GM19463 (cell line): ENCODE measurements at regions not wholly inside any gene's neighbourhood (a gene's known extent, or its start where the extent isn't known, plus 50 kb on each side); places are given as distances from the start of the nearest gene placed in this dataset.
"Not testable (repeated sequence)": the region's sequence is repeated elsewhere in the genome, so short reads cannot be mapped to it uniquely, and the experiment has no call there.

Experiments
- ATAC-seq: cut with Tn5 transposase; IDR thresholded peaks from one replicate; pipeline ENCODE4 v1.9.1; 2021; ENCODE audit warnings: mild to moderate bottlenecking, moderate library complexity; ENCODE audit not compliant: unreplicated experiment

DNA sequence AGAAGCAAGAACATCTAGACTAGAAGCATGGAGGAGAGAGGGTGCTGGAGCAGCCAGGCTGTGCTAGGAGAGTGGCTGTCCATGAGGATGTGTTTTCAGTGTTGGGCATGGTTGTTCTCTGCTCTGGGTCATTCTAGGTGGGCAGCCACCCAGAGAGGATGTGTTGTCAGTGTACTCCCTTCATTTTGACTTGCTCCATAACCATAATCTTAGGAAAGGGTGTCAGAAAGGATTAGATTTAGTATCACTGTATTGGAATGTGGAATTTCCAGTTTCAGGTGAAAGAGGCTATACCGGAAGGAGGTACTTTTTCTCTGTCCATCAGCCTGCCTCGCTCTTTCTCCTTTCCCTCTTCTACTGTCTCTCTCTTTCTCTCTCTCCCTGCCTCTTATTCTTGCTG lies 474.5 kb upstream of the PODXL start:
- ATAC-seq: no peak

DNA sequence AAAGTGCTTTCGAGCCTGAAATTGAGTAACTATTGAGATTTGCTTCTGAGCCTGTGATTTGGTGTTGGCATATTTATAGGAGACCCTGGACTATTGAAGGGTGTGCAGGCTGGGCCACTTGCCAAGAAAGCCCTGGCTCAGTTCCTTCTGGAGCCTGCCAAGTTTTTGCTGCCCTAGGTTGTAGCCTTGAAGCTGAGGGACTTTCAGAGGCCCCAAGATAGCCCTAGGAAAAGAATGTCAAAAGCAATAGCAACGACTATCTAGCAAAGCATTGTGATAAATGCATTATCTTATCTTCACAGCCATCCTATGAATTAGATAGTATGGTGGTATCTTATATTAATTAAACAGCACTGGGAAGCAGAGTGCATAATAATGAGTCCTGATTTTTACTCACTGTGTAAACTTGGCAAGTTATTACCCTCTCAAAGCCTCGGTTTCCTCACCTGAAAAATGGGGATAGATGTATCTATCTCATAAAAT lies 473.7 kb upstream of the PODXL start:
- no peak for ATAC-seq

- ATAC-seq: no peak
These were observed 473.1 kb upstream of the PODXL start for GRCh38 chr7:132029369-132030085.

DNA sequence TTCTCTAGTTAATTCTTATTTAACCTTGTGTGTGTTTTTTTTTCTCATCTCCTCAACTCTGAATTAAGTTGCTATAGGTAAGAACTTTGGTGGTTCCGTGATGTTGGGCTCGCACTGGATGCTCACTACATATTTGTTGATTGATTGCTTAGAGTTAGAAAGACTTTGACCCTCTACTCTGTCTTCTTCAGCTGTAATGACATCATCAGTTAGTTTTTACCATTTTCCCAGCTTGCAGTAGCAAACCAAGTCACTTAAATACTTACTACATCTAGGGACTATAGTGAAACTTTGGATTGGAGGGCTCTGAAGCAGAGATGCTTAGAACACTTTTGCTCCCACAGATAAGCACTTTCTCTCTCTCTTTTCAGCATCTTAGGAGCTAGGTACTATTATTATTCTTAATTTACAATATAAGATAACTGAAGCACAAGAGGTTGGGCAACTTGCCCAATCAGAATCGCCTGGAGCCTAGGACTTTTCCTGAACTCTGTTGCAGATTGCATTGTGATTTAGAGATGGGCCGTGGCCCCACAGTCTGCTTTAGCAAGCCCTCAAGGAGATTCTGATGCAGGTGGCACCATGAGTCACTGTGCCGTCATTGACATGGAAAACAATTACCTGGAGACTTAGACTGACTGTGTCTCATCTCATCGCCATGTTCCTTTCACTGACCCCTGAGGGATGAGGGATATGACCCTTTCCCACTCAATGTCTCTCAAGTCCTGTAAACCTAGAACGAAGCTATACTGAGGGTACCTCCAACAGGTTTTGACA lies 471.9 kb upstream of the PODXL start:
- ATAC-seq: no peak

DNA sequence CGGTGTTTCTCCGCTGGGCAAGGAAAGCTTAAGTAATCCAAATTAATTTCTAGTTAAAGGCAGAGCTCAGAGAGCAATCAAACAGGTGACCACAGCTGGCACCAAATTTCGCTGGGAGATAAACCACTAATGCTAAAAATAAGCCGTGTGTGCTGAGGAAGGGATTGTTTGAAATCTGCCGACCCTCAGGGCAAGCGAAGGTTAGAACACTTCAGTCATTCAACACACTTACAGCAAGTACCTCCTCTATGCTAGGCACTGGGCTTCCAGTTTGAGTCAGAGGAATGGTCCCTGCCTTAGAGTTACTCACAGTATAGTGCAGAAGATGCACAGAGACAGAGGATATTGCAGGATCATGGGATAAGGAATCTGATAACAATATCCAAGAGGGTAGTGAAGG lies 467.9 kb upstream of the PODXL start:
- ATAC-seq: no peak

DNA sequence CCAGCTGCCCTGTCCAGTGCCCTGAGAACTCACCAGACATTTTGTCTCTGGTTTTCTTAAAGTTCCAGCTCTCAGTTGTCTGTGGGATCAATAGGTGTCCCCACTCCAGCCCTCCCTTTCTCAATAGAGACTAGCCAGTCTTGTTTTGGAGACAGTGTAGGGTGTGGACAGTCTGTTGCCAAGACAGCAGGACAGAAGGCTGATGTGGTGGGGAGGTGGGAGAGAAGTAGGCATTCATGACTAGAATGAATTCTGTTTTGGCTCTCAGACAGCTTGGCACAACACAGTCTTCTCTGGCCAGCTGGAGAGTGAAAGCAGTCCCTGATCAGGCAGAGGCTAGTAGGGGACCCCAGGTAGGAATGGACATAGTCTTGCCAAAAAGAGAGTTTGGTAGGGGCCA lies 467.0 kb upstream of the PODXL start:
- ATAC-seq: no peak

- no peak for ATAC-seq
These were observed 465.8 kb upstream of the PODXL start for GRCh38 chr7:132022188-132022587.

DNA sequence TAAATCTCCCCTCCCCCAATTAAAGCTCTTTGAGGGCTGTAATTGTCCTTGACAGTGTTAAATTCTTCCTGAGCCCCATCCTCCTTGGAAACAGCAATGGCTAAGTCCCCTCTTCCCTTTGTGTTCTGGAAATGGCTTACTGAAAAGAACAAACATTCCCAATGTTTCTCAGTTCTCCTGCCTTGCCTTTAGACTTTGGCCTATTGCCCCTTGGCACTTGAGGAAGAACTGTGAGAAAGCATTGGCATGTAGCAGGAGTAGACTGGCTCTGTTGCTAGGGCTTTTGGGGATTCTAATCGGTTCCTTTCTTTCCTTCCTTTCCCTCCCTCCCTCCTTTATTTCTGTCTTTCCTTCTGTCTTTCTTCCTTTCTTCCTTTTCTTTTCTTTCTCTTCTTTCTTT lies 463.3 kb upstream of the PODXL start:
- ATAC-seq: no peak

DNA sequence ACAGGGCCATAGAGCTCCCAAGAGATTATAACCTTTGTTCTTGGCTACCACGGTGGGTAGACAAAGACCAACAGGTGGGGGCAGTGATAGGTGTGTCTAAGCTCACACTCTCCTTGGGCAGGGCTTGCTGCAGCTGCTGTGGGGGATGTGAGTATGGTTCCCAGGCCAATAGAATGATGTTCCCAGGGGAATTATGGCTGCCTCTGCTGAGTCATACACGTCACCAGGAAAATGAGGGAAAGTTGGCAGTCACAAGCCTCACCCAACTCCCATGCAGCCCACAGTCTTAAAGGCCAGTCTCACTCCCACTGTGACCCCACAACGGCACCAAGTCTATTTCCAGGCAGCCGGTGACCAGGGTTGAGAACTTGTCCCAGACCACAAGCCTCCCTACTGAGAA lies 453.4 kb upstream of the PODXL start:
- no peak for ATAC-seq

DNA sequence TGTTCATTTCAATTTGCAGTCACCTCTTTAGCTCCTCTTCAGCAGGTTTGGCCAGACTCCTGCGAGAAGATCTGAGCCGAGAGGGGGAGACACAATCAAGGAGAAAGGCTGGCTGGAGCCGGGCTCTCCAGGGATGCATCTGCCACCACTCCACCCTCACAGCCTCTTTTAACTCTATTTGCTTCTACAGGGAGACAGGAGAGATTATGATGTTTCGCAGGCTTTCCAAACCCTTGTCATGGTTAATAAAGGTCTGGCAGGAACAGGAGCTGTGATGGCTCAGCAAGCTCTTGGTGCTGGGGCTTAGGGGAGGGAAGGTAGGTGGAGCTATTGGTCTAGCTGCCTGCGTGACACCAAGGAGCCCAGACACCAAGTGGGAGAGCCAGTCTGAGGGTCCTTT lies 448.1 kb upstream of the PODXL start:
- ATAC-seq: no peak

- no peak for ATAC-seq
These were observed 446.0 kb upstream of the PODXL start for GRCh38 chr7:132002343-132002968.

- no peak for ATAC-seq
These were observed 444.7 kb upstream of the PODXL start for GRCh38 chr7:132001146-132001545.

GRCh38 chr7:131999193-131999592 lies 442.8 kb upstream of the PODXL start:
- no peak for ATAC-seq

GRCh38 chr7:131995324-131995723 lies 438.9 kb upstream of the PODXL start:
- ATAC-seq: no peak

GRCh38 chr7:131981069-131981468 lies 424.6 kb upstream of the PODXL start:
- not testable (repeated sequence) for ATAC-seq

DNA sequence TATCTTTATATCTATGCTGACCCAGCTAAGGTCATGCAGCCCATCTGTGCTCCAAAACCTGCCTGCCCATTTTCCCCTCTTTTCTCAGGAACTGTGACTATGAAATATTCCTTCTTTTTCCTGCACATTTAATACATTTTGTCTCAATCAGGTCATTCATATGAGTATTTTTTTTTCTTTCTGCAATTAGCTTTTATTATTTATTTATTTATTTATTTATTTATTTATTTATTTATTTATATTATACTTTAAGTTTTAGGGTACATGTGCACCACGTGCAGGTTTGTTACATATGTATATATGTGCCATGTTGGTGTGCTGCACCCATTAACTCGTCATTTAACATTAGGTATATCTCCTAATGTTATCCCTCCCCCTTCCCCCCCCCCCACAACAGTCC lies 421.7 kb upstream of the PODXL start:
- not testable (repeated sequence) for ATAC-seq

- no peak for ATAC-seq
These were observed 420.0 kb upstream of the PODXL start for GRCh38 chr7:131976411-131976810.

- ATAC-seq: no peak
These were observed 418.2 kb upstream of the PODXL start for GRCh38 chr7:131974671-131975070.

GRCh38 chr7:131972251-131972650 lies 415.8 kb upstream of the PODXL start:
- ATAC-seq: no peak

GRCh38 chr7:131970602-131971001 lies 414.2 kb upstream of the PODXL start:
- no peak for ATAC-seq

GRCh38 chr7:131969560-131969959 lies 413.1 kb upstream of the PODXL start:
- ATAC-seq: no peak

GRCh38 chr7:131967216-131967730 lies 410.8 kb upstream of the PODXL start:
- ATAC-seq: no peak
